HEK293 (cell line): ENCODE measurements at regions not wholly inside any gene's neighbourhood (a gene's known extent, or its start where the extent isn't known, plus 50 kb on each side); places are given as distances from the start of the nearest gene placed in this dataset.

Experiments used
- CTCF ChIA-PET: fragments of 350-600 bp; formaldehyde crosslinking; extraction: SDS; loops from one replicate; lab custom pipeline; 2021; ENCODE audit warnings: antibody characterized with exemption; lab: Yijun Ruan, JAX
- POLR2A ChIA-PET: fragments of 300-600 bp; formaldehyde crosslinking; extraction: SDS; loops from one replicate; lab custom pipeline; 2020; ENCODE audit warnings: antibody characterized with exemption, inconsistent platforms; lab: Yijun Ruan, JAX
- H3K27ac ChIP-seq: fragments of 200-500 bp; sonication (Bioruptor generic); 2 replicates; pipeline ENCODE4 v1.5.1; 2014; ENCODE audit warnings: low read depth, low read length, control low read depth, inconsistent platforms; ENCODE audit errors: extremely low read depth
- H3K36me3 ChIP-seq, 2 experiments: fragments of 200-500 bp in 1 of 2; sonication (Bioruptor generic) in 1 of 2; 1 replicate in 1 of 2; 2 replicates in 1 of 2; pipeline ENCODE4 v1.5.1; 2014 to 2017; ENCODE audit warnings: inconsistent platforms in 2 of 2, low read length in 2 of 2; ENCODE audit not compliant: control insufficient read depth in 2 of 2, insufficient read depth in 1 of 2
- H3K4me1 ChIP-seq: fragments of 200-500 bp; sonication (Bioruptor generic); 2 replicates; pipeline ENCODE4 v1.5.1; 2014; ENCODE audit warnings: mild to moderate bottlenecking, low read length, inconsistent platforms; ENCODE audit not compliant: control insufficient read depth, insufficient read depth
- H3K4me3 ChIP-seq: 2 replicates; pipeline ENCODE4 v1.5.1; 2011; ENCODE audit warnings: low read depth, mild to moderate bottlenecking, control low read depth, low read length, moderate library complexity
- H3K9me3 ChIP-seq: fragments of 200-500 bp; sonication (Bioruptor generic); 2 replicates; pipeline ENCODE4 v1.5.1; 2014; ENCODE audit warnings: low read depth, low read length, inconsistent platforms; ENCODE audit not compliant: control insufficient read depth, insufficient read depth
- GLI2 ChIP-seq: fragments of 450-650 bp; formaldehyde crosslinking; IDR thresholded peaks from 2 replicates; pipeline ENCODE4; 2017; ENCODE audit warnings: missing biosample characterization, missing genetic modification characterization, low read depth, borderline replicate concordance
- GLI4 ChIP-seq: fragments of 450-650 bp; formaldehyde crosslinking; IDR thresholded peaks from 2 replicates; pipeline ENCODE4 v1.5.1; 2016; ENCODE audit warnings: missing biosample characterization, missing genetic modification characterization
- GLIS1 ChIP-seq: fragments of 450-650 bp; formaldehyde crosslinking; IDR thresholded peaks from 2 replicates; pipeline ENCODE4 v1.5.1; 2016; ENCODE audit warnings: missing biosample characterization, missing genetic modification characterization
- KLF10 ChIP-seq: fragments of 450-650 bp; IDR thresholded peaks from 2 replicates; pipeline ENCODE4 v1.5.1; 2018; ENCODE audit warnings: missing biosample characterization, mild to moderate bottlenecking, missing genetic modification characterization
- KLF16 ChIP-seq: fragments of 450-650 bp; formaldehyde crosslinking; IDR thresholded peaks from 2 replicates; pipeline ENCODE4 v1.5.1; 2017; ENCODE audit warnings: missing biosample characterization, missing genetic modification characterization
- REST ChIP-seq: fragments of 450-650 bp; formaldehyde crosslinking; IDR thresholded peaks from 2 replicates; pipeline ENCODE4 v1.5.1; 2016; ENCODE audit warnings: missing biosample characterization, missing genetic modification characterization
- YY1 ChIP-seq: fragments of 450-650 bp; formaldehyde crosslinking; IDR thresholded peaks from 2 replicates; pipeline ENCODE4 v1.5.1; 2018; ENCODE audit warnings: missing biosample characterization, missing genetic modification characterization
- ZNF155 ChIP-seq: fragments of 450-650 bp; formaldehyde crosslinking; IDR thresholded peaks from 2 replicates; pipeline ENCODE4 v1.5.1; 2016; ENCODE audit warnings: missing biosample characterization, missing genetic modification characterization
- ZNF214 ChIP-seq: fragments of 450-650 bp; formaldehyde crosslinking; IDR thresholded peaks from 2 replicates; pipeline ENCODE4 v1.5.1; 2017; ENCODE audit warnings: missing biosample characterization, mild to moderate bottlenecking, missing genetic modification characterization, borderline replicate concordance
- ZNF266 ChIP-seq: fragments of 450-650 bp; formaldehyde crosslinking; IDR thresholded peaks from 2 replicates; pipeline ENCODE4 v1.5.1; 2016; ENCODE audit warnings: missing biosample characterization, missing genetic modification characterization, low read depth
- ZNF416 ChIP-seq: fragments of 450-650 bp; formaldehyde crosslinking; IDR thresholded peaks from 2 replicates; pipeline ENCODE4 v1.5.1; 2016; ENCODE audit warnings: missing biosample characterization, missing genetic modification characterization
- ZNF610 ChIP-seq: fragments of 450-650 bp; formaldehyde crosslinking; IDR thresholded peaks from 2 replicates; pipeline ENCODE4 v1.5.1; 2016; ENCODE audit warnings: missing biosample characterization, missing genetic modification characterization, borderline replicate concordance
- ZNF626 ChIP-seq: fragments of 450-650 bp; sonication (Bioruptor Pico); formaldehyde crosslinking; IDR thresholded peaks from 2 replicates; pipeline ENCODE4 v1.5.1; 2018; ENCODE audit warnings: missing biosample characterization, missing genetic modification characterization, inconsistent platforms
- ZNF701 ChIP-seq: fragments of 450-650 bp; formaldehyde crosslinking; IDR thresholded peaks from 2 replicates; pipeline ENCODE4 v1.5.1; 2016; ENCODE audit warnings: missing biosample characterization, missing genetic modification characterization
- ZNF768 ChIP-seq: fragments of 450-650 bp; formaldehyde crosslinking; IDR thresholded peaks from 2 replicates; pipeline ENCODE4 v1.5.1; 2018; ENCODE audit warnings: missing biosample characterization, mild to moderate bottlenecking, missing genetic modification characterization
- ZNF776 ChIP-seq: fragments of 450-650 bp; formaldehyde crosslinking; IDR thresholded peaks from 2 replicates; pipeline ENCODE4 v1.5.0; 2017; ENCODE audit warnings: missing biosample characterization, missing genetic modification characterization, borderline replicate concordance
- ZNF785 ChIP-seq: fragments of 450-650 bp; formaldehyde crosslinking; IDR thresholded peaks from 2 replicates; pipeline ENCODE4 v1.5.1; 2016; ENCODE audit warnings: missing biosample characterization, missing genetic modification characterization
- ZSCAN5A ChIP-seq: fragments of 450-650 bp; formaldehyde crosslinking; IDR thresholded peaks from 2 replicates; pipeline ENCODE4 v1.5.1; 2016; ENCODE audit warnings: missing biosample characterization, missing genetic modification characterization
- TF ChIP-seq, protein P1 (sequence below): fragments of 450-650 bp; formaldehyde crosslinking; optimal IDR thresholded peaks from 2 replicates; pipeline ENCODE3; 2016; ENCODE audit warnings: missing biosample characterization, mild to moderate bottlenecking, missing genetic modification characterization
- TF ChIP-seq, protein P2 (sequence below): sonication (generic); formaldehyde crosslinking; IDR thresholded peaks from 2 replicates; pipeline ENCODE4 v1.8.1; 2022; ENCODE audit warnings: mild to moderate bottlenecking, moderate library complexity, missing genetic modification reagents

- TF ChIP-seq ZNF610 (tag by site-specific recombination), result no peak
- no peak for TF ChIP-seq ZNF214 (tag by site-specific recombination)
- TF ChIP-seq, protein P1, sequence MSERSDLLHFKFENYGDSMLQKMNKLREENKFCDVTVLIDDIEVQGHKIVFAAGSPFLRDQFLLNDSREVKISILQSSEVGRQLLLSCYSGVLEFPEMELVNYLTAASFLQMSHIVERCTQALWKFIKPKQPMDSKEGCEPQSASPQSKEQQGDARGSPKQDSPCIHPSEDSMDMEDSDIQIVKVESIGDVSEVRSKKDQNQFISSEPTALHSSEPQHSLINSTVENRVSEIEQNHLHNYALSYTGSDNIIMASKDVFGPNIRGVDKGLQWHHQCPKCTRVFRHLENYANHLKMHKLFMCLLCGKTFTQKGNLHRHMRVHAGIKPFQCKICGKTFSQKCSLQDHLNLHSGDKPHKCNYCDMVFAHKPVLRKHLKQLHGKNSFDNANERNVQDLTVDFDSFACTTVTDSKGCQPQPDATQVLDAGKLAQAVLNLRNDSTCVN (tag by site-specific recombination), result no peak
- no peak for TF ChIP-seq ZNF155 (tag by site-specific recombination)
- TF ChIP-seq ZNF768 (tag by site-specific recombination), result no peak
- TF ChIP-seq, protein P2, sequence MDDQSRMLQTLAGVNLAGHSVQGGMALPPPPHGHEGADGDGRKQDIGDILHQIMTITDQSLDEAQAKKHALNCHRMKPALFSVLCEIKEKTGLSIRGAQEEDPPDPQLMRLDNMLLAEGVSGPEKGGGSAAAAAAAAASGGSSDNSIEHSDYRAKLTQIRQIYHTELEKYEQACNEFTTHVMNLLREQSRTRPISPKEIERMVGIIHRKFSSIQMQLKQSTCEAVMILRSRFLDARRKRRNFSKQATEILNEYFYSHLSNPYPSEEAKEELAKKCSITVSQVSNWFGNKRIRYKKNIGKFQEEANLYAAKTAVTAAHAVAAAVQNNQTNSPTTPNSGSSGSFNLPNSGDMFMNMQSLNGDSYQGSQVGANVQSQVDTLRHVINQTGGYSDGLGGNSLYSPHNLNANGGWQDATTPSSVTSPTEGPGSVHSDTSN (CRISPR knock-in tag), result no peak
- TF ChIP-seq KLF16 (tag by site-specific recombination), result no peak
- TF ChIP-seq YY1 (tag by site-specific recombination), result no peak
- TF ChIP-seq ZNF416 (tag by site-specific recombination), result no peak
- TF ChIP-seq ZNF626, result no peak
- TF ChIP-seq ZNF701 (tag by site-specific recombination), result no peak
- no peak for TF ChIP-seq ZNF776 (tag by site-specific recombination)
- no peak for TF ChIP-seq KLF10 (tag by site-specific recombination)
- TF ChIP-seq ZNF785 (tag by site-specific recombination), result no peak
- TF ChIP-seq REST (tag by site-specific recombination), result no peak
- no peak for TF ChIP-seq ZNF266 (tag by site-specific recombination)
- TF ChIP-seq ZSCAN5A (tag by site-specific recombination), result no peak
- no peak for TF ChIP-seq GLI4
- TF ChIP-seq GLI2 (tag by site-specific recombination), result no peak
- no peak for TF ChIP-seq GLIS1 (tag by site-specific recombination)
- Histone ChIP-seq H3K36me3 (no peaks in the 10 kb centered on the region), H3K4me1 (no peaks in the 10 kb centered on the region), H3K4me3 (no peak overlapping the region), H3K27ac (no peak overlapping the region), H3K9me3 (no peaks in the 10 kb centered on the region)
- ChIA-PET POLR2A (no interaction called here), CTCF (interaction anchor here (0.8 kb wide), 1 partner anchor 9 kb away, joined by 3 read pairs; no protein-coding TSS in a partner anchor)
Measured at GRCh38 chr2:111220962-111221361, 100.2 kb downstream of the BCL2L11 start.
